NT2/D1 (cell line): ENCODE measurements at regions not wholly inside any gene's neighbourhood (a gene's known extent, or its start where the extent isn't known, plus 50 kb on each side); places are given as distances from the start of the nearest gene placed in this dataset.

ENCODE experiments used
- SUZ12 ChIP-seq: IDR thresholded peaks from 2 replicates; pipeline ENCODE4 v1.6.1; 2011; ENCODE audit not compliant: insufficient read length, insufficient read depth; ENCODE audit errors: extremely low read depth
- ZNF274 ChIP-seq: IDR thresholded peaks from 2 replicates; pipeline ENCODE4 v1.6.1; 2011; ENCODE audit warnings: mild to moderate bottlenecking, low read depth, low read length

DNA sequence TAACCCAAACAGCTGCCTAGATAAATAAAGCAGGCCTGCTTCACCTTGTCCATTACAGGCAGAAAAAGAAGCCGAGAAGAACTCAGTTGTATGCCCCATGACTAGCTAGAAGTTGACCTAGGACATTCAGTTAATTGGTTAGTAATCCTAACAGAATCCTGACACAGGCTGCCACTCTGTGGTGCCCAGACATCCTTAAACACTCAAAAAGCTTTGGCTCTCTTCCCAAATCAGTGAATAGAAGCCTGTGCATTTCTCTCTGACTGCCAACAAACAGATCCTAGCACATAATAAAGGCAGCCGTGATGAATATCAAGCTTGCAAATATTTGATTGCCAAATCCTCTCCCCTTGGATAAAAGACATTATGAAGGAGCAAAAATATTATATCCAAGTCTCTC is 519.1 kb upstream of the EYS start:
- TF ChIP-seq SUZ12 (no peak), ZNF274 (no peak)
